ENCODE measurements at regions not wholly inside any gene's neighbourhood (a gene's known extent, or its start where the extent isn't known, plus 50 kb on each side); places are given as distances from the start of the nearest gene placed in this dataset.
"Not testable (repeated sequence)": the region's sequence is repeated elsewhere in the genome, so short reads cannot be mapped to it uniquely, and the experiment has no call there.

- not testable (repeated sequence) for TF ChIP-seq EZH2phosphoT487 (IDR thresholded peaks at IDR 0.05; ENCODE audit: insufficient read depth, low read depth); EZH2 (IDR thresholded peaks at IDR 0.05; ENCODE audit: insufficient read depth, poor library complexity, severe bottlenecking)
Measured at GRCh38 chr7:89624155-89624554, 530.1 kb upstream of the STEAP1 start.

Data from GM23248 (cell line).